CD4-positive, alpha-beta T cell treated with Interleukin-15 for 1 hour (primary cell): ENCODE measurements at regions not wholly inside any gene's neighbourhood (a gene's known extent, or its start where the extent isn't known, plus 50 kb on each side); places are given as distances from the start of the nearest gene placed in this dataset.

Experiments used
- DNase-seq: peaks from one replicate; pipeline ENCODE4 v3.0.0-alpha.2; 2020

DNA sequence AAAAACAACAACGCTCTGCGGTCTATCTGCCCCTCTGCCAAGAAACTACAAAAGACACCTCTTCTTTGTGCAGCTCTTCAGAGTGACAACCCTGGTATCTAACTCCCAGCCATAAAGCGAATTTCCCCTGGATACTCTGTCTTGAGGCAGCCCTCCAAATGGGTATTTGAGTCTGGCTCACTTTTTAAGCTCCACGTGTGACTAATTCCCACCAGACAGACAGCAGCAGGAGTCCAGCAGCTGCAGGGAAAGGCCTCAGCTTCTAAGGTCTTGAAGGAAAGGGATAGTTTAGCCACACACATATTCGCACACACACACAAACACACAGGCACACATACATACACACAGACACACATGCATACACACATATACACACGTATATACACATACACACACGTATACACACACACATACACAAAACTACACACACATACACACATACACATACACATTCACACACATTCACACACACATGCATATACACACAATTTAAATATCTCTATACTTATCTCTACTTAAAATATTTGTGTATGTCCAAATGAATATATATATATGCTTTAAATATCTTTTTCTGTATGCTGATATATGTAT lies 188.8 kb downstream of the TSHZ3 start:
- DNase-seq, result no peak

DNA sequence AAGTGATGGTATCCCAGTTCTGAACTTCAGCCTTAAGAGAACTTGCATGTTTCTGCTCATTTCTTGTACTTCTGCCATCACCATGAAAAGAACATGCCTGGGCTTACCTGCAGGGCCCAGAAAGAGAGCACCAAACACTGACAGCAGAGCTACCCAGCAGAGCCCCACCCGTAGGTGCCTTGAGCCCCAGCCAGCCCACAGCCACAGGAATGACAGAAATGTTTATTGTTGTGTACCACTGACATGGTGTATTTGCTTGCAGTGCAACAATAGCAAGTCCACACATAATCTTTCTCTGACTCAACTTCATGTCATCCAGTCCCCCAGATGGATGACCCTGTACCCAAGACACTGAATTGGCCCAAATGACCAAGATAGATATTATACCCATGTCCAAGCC lies 195.2 kb downstream of the TSHZ3 start:
- no peak for DNase-seq

DNA sequence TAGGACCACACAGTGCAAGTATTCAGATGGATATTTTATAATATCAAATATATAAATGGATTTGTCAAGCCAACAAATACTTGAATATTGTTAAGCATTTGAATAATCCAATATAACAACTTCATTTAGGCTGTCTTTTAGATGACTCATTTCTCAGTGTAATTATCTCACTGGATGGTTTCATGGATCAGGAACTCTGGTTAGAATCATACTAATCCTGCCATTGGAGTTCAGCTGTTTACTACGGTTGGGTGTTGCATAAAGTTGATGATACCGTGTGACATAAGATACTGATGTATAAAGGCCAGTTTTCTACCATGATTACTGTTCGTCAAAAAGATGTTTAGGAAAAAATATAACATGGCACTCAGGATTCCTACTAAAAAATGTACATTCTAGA lies 196.3 kb downstream of the TSHZ3 start:
- no peak for DNase-seq

DNA sequence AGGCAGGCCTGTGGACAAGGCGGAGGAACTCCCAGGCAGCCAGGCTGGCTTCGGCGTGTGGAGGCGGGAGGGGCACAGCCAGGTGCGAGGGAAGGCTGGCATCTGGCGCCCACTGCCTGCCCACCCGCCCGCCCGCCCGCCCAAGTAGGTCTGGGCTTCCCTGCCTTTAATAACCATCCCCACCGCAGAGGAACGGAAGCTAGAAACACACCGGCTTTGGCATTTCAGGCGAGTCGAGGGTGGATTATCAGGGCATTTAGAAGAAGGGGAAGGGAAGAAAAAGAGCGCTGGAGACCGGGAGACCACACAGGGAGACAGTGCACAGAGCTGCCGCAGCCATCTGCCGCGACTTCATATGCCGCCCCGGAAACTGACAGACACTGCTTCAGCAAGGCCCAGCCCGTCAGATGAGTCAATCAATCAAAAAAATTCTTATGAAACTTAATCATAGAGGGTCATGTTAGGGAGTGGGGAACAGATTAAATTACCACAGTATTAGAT lies 199.7 kb downstream of the TSHZ3 start:
- DNase-seq, result no peak

DNA sequence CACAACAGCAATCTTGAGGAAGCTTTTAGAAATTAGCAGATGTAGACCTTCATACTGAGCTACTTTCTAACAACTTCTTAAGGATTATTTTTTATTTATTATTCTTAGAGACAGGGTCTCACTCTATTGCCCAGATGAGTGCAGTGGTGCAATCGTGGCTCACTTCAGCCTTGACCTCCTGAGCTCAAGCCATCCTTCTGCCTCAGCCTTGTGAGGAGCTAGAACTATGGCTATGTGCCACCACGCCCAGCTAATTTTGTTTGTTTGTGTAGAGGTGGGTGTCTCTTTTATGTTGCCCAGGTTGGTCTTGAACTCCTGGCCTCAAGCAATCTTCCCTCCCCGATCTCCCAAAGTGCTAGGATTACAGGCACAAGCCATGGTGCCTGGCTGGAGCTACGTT lies 200.6 kb downstream of the TSHZ3 start:
- no peak for DNase-seq

DNA sequence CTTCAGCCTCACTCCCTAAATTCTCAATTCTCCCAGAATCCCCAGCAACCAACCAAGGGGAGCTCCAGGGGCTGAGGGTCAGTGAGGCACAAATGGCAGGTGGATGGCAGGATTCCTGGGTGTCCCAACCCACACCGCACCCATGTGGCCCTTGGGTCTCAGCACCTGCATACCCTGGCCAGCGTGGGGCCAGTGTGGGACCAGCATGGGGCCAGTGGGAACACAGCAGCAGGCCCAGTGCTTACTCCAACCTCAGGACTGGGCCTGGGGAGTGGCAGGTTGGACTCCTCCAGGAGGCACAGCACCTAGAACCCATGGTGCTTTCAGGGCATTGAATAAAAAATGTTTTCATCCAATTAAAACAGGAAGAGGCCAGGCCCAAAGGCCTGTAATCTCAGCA lies 202.0 kb downstream of the TSHZ3 start:
- no peak for DNase-seq

DNA sequence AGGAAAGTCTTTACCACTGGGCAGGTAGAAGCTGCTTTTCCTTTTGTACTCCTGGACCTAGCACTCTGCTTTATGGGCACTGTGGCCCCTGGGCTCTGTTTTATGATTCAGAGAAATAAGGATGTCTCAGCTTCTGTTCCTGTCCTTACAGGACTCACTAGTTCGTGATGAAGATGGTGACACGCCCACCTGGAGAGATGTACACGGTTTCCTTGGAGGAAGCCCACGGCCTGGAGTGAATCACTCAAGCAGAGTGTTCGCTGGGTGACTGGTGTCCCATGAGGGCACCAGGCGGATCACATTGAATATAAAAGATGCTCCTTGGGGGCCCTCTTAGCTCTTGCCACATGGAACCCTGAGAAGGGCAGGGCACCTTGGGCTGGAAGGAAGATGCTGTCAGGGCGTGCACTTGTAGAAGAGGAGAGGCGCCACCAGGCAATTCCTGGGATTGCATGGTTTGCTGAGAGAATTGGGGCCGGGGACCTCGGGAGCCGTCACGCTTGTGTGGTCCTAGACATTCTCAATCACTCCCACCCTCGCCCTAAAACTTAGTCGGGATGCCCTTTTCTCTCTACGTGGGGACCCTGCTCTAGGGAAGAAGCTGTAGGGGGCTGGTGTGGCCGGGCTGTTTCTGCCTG lies 202.6 kb downstream of the TSHZ3 start:
- DNase-seq, result no peak

DNA sequence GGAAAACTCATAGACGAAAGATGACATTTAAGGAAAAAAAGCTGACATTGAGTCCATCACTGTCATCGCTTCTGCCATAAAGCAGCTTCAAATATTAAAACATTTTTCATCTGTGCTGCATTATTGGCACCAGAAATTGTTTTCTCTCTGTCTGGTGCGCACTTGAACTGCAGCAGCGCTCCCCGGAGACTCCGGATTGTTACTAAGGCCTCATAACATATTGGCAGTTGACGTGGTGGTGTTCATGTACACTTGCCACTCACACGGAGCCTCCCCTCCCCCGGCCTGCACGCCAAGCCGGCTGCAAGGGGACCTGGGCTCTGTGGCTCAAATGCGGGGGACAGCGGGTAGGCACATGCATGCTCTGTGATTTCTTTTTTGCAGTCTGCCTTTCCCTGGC lies 203.2 kb downstream of the TSHZ3 start:
- DNase-seq, result no peak

DNA sequence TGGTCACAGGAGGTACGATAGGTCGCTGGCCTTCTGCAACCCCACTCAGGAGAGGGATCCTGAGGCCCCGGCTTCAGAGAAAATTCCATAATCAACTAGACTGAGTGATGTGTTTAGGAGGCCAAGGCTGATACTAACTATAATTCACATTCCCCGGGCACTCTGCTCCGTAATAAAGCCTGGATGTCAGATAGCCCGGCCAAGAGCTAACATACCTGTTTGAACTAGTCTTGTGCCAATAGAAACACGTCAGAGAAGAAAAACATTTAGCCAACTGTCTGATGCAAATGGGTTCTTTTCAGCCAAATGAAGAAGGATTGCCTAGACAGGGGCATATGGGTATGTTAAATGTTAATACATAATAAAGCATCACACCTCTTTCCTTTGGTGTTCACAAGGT lies 204.2 kb downstream of the TSHZ3 start:
- no peak for DNase-seq

DNA sequence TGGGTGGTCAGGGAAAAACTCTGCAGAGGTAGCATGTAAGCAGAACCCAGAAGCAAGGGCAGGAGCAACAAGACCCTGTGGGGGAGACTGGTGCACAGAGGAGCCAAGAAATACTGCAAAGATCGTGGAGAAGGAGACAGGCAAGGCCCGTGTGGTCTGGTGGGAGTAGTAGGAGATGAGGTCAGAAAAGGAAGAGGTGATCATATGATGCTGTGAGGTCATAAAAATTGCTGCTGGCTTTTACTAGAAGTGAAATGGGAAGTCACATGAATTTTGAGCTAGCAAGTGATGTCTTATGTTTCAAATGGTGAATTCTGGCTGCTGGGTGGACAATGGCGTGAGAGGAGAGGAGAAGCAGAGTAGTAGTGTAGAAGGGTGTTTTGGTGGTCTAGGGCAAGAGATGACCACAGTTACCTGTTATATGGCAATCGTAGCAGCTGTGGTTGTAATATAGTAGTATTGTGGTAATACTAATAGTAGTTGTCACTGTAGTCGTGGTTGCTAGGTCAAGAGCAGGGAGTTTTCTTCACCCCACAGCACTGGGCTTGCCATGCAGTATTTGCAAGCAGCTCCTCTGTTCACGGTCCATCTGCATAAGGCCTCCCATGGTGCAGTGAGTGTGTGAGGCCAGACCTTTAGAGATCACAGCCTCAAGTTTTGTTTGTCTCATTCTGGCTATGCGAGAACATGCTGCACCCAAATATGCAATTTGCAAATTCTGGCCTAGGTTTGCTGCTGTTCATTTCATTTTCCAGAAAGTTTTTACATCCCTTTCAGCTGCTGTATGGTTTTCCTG lies 205.0 kb downstream of the TSHZ3 start:
- no peak for DNase-seq

DNA sequence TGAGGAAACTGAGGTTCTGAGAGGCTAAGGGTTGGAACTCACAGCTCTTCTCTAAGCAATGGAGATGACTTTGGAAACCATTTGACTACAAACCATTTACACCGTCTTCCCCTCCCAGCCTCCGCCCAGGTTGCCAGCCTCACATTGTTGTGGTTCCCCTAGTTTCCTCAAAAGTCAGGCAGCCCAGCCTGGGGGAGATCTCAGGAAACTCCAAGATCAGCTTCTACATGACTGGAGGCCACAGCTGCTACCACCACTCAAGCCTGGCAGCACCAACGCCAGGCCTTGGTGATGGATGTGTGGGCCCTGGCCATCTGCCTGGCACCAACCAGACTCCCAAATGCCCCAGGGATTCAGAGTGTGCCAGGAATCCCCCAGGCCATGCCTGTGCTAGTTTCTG lies 207.9 kb downstream of the TSHZ3 start:
- DNase-seq, result no peak

DNA sequence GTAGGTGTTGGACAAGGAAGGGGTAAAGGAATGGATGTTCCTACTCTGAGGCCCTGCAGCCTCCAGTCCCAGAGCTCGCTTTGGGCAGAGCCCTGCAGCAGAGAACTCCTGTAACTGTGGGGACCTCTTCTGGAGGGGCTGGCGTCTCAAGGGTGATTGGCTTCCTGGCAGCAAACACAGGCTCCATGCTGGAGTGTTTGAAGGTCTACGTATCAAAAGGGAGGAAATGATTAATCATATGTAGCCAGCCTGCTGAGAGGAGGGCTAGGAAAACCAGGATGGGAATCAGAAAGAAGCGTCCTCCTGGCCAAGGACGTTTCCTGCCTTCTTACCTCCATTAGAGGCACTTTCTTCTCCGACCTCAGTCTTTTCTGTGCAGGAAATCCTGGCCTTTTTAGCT lies 208.5 kb downstream of the TSHZ3 start:
- no peak for DNase-seq

DNA sequence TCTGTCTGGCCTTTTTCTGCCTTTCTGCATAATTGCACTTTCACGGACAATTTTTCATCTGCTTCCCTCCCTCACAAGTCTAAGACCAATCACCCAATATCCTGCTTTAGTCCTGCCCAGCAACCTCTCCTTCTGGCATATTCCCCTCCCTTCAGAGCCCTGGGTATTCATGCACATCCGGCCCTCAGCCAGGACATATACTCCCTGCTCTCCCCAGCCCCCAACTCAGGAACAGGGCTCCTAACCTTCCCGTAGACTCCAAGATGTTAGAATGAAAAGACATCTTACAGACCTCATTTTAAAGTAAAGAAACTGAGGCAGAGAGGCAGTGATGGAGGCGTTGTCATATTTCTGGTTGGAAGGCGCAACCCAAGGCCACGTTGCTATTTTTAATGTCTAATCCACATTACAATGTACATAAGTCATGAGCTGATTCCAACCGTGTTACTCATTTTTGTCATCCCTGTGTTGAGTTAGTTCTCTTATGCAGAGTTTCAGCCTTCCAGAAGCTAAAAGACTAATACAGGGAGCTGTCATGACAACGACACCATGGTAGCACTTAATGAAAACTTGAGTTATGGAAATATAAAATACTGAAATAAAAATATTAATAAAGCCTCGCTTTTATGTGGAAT lies 209.2 kb downstream of the TSHZ3 start:
- no peak for DNase-seq

DNA sequence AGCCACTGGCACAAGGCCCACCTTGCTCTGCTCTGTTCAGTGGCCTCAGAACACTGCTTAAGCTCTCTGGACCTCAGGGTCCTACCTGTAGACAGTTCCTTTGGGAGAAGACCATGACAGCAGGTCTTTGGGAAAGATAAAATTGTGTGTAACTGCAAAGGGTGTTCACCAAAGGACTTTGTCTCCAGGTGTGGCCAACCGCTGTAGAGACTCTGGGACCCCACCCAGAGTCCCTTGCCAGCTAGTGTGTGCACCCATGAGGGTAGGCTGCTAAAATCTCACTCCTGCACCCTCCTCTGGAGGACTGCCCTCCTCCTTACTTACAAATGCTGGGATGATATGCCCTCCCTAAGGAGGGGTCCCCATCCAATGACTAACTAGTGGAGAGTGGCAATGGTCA lies 211.2 kb downstream of the TSHZ3 start:
- no peak for DNase-seq

DNA sequence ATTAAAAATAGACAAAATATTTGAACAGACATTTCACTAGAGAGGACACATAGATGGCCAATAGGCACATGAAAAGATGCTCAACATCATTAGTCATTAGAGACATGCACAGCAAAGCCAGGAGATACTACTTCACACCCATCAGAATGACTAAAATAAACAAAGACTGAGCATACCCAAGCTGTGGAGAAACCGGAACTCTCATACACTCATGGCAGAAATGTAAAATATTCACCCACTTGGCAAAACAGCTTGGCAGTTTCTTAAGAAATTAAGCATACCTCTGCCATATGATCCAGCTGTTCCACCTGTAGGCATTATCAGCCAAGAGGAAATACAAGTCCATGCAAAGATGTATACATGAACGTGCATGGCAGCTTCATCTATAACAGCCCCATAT lies 213.4 kb downstream of the TSHZ3 start:
- DNase-seq, result no peak

DNA sequence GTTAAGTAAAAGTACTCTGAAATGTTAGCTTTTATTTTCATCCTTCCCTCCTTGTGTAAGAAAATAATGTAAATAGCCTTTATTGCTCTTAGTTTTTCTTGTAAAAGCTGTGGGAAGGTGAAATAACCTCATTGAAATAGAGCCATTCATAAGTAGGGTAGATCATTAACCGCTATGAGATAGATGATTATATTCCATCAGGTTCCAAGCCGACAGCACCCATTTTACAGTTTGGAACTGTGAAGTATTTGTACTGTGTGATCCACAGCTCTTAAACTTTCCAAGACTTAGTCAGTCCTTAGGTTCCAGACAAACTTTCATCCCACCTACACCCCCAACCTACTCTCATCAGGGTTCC lies 216.5 kb downstream of the TSHZ3 start:
- no peak for DNase-seq

DNA sequence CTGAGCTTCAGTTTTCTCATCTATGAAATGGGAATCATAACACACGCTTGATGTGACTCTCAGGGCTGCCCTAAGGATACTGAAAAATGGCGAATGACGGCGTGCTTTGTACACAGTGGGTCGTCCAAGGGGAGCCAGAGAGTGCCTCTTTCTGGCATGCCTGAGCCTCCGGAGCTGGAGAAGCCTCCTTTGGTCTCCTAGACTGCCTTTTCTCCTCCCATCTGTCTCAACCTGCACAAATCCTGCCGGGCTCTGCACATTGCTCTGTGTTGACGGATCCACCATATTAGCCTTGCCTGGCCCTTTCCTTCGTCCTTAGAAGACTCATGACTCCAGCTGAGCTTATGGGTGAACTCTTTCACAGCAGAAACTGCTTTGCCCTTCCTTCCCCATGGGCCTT lies 220.9 kb downstream of the TSHZ3 start:
- DNase-seq, result no peak

DNA sequence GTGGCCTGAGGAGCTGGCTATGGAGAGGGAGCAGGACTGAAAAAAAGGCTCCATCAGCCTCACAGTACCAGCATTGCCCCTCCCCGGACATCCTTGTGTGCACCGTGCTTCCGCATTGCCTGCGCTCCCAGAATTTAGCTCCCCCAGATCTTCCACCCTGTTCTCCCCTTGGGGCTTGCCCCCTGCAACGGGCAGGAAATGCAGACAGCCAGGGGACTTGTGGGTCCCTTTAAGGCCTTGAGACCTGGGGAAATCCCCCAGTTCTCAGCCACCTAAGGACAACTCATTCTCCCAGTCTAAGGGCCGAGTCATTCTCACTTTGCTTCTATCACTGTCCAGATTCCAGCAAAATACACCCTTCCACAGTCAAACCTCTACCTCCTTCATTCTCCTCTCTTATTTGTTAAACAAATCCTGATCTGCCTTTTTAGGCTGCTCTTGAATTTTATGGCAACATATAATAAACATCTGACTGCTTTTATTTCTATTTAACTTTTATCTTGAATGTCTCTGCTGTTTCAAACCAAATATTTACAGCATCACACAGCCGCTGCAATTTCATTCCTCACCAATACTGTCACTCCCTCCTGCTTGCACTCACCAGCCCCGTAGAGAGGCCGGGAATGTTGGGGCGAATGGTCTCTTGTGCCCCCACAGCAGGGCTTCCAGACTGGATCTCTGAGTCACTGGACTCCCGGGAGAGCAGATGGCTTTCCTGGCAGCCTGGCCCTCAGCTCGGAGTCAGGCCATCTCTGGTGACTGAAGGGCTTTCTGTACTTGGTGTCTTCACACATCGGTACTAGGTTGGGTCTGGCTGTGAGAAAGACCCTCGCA lies 221.9 kb downstream of the TSHZ3 start:
- DNase-seq, result no peak

DNA sequence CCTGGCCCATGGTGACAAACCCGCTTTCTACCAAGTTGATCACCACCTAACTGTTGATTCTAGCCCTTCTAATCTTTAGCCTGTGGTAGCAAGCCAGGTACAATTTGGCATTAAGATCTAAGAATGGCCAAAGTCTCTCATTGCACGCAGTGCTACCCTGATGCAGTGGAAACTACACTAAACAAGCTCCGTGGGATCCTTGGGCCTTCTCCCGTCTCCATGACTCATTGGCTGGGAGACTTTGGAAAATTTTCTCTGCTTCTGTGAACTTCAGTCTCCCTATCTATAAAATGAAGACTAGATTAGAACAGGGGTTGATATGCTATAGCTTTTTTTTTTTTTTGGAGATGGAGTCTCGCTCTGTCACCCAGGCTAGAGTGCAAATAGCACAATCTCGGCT lies 223.0 kb downstream of the TSHZ3 start:
- DNase-seq, result no peak

DNA sequence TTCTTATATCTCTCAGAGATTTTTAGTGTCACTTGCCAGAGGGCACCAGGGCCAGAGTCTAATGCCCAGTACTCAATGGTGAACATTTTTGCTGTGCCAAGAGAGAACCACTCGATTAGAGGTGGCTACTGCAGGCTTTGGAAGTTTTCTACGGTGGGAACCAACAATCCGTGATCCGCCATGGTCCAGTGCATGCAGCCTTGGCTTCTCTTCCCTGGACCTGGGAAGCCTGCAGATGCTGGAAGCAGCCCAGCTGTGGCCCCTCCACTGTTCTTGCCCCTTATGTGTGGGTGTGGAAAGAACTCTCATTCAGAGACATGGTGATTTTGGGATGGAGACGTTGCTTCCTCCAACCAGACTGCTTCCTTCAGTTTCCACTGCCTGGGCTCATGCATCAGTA lies 224.2 kb downstream of the TSHZ3 start:
- no peak for DNase-seq

DNA sequence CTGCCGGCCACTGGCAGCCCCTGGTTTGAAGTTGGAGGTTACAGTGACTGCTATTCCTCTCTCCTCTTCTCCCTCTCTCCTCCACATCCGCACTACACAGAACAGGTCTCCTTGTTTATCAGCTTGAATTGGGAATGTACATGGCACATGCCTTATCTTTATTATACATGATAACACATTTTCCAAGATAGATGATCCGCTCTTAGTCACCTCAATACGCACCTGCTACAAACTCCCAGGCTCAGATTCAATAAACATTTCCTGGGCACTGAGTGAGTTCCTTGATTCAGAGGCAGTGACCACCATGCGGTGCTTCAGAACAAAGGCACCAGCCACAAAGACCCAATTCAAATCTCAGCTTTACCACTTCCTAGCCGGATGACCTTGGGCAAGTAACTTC lies 227.7 kb downstream of the TSHZ3 start:
- DNase-seq, result no peak

DNA sequence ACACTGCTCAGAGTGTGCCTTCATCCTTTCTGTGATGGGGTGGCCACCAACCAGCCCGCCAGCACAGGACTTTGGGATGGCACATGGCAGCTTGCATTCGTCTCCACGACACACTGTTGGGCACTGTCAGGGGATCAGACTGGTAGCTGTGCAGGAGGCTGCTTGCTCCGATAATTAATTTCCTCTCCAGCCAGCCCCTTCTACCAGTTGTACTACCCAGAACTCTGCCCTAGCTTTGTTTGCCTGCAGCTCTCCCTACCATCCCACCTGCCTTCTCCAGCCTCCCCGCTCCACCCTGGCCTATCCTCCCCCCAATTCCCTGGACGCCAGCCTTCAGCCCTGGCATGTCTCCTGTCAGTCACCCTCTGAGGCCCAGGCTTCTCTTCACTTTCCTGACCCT lies 228.3 kb downstream of the TSHZ3 start:
- no peak for DNase-seq
